Transverse colon (tissue), 4 donors: ENCODE measurements at regions not wholly inside any gene's neighbourhood (a gene's known extent, or its start where the extent isn't known, plus 50 kb on each side); places are given as distances from the start of the nearest gene placed in this dataset.

ENCODE experiments used
- DNase-seq: peaks from one replicate; pipeline ENCODE4 v3.0.0-alpha.2; 2019
- H3K27ac ChIP-seq, 4 donors: fragments of 200-600 bp; sonication (generic); 2 replicates each; pipeline ENCODE4 v1.5.1; 2016 to 2018; ENCODE audit warnings: inconsistent platforms in 4 of 4
- H3K27me3 ChIP-seq: fragments of 200-600 bp; sonication (generic); 2 replicates; pipeline ENCODE4 v1.5.1; 2017; ENCODE audit warnings: inconsistent platforms
- H3K36me3 ChIP-seq, 4 donors: fragments of 200-600 bp; sonication (generic); 2 replicates each; pipeline ENCODE4 v1.5.1; 2017 to 2019; ENCODE audit warnings: inconsistent platforms in 4 of 4
- H3K4me1 ChIP-seq, 4 donors: fragments of 200-600 bp; sonication (generic); 2 replicates each; pipeline ENCODE4 v1.5.1; 2017 to 2020; ENCODE audit warnings: inconsistent platforms in 4 of 4
- H3K4me3 ChIP-seq, 4 donors: fragments of 200-600 bp; sonication (generic); 1 replicate in 1 of 4; 2 replicates in 3 of 4; pipeline versions ENCODE4 v1.5.1 to v1.6.1; 2017 to 2019; ENCODE audit warnings: inconsistent platforms in 4 of 4
- H3K9me3 ChIP-seq, 2 donors: fragments of 200-600 bp; sonication (generic); 2 replicates each; pipeline ENCODE4 v1.5.1; 2017 to 2019; ENCODE audit warnings: inconsistent platforms in 2 of 2
- EP300 ChIP-seq: sonication (generic); formaldehyde crosslinking; IDR thresholded peaks from one replicate; pipeline ENCODE4 v1.6.1; 2017; ENCODE audit warnings: antibody characterized with exemption, low read depth
- POLR2A ChIP-seq: fragments of 450-650 bp; IDR thresholded peaks from one replicate; pipeline ENCODE4 v1.6.1; 2016; ENCODE audit warnings: antibody characterized with exemption, mild to moderate bottlenecking, moderate library complexity
- POLR2AphosphoS5 ChIP-seq, 3 donors: sonication (generic); formaldehyde crosslinking; IDR thresholded peaks; one replicate each; pipeline ENCODE4 v1.6.1; 2016; ENCODE audit warnings: antibody characterized with exemption in 3 of 3
- WGBS, 2 donors: methylation state at CpG; one replicate each; pipeline ENCODE4 v1.1.5; 2018; ENCODE audit warnings: low coverage in 1 of 2; 5-methylcytosine and 5-hydroxymethylcytosine counted together
- in situ Hi-C, 4 donors: fragments of 200-750 bp; cut with MboI; loops; one replicate each; pipeline versions ENCODE4 v1.15.0 to v1.15.1; 2017; ENCODE audit warnings: low sequenced_read_pairs in 3 of 4, low pct_ligation_motif_present in 1 of 4, low pct_unique_long_range_greater_than_20kb in 1 of 4
- intact Hi-C: fragments of 100-400 bp; cut with DNase I; formaldehyde crosslinking; loops from one replicate; pipeline ENCODE4 v1.15.1; 2023; ENCODE audit warnings: low total_unique reads
- TF ChIP-seq, protein P1 (sequence below), 5 experiments: fragments of 200-600 bp in 3 of 5; fragments of 450-650 bp in 2 of 5; sonication (generic) in 3 of 5; IDR thresholded peaks; 1 replicate in 2 of 5; 2 replicates in 3 of 5; pipeline ENCODE4 v1.5.1; 2016 to 2017; ENCODE audit warnings: antibody characterized with exemption in 5 of 5, inconsistent platforms in 3 of 5, mild to moderate bottlenecking in 2 of 5, moderate library complexity in 1 of 5

DNA sequence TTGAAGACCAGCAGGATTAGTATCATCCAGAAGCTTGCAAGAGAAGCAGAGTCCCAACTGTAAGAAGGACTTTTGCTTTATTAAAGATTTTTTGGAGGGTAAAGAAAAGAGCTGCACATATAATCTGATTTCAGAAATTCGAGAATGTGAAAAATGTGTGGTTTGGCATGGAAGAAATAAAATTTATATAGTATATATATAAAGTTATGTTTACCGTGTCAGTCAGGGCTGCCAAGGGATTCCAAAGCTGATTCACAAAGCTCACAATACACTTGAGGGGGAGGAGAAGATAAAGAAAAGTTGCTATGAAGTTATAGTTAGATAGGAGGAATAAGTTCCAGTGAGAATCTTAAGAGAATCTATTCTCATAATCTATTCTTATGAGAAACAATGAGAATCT, 231.8 kb upstream of the CACNA2D1 start:
- 49 to 76% methylated on average over 2 of the region's 2 CpGs for WGBS, 2 donors

DNA sequence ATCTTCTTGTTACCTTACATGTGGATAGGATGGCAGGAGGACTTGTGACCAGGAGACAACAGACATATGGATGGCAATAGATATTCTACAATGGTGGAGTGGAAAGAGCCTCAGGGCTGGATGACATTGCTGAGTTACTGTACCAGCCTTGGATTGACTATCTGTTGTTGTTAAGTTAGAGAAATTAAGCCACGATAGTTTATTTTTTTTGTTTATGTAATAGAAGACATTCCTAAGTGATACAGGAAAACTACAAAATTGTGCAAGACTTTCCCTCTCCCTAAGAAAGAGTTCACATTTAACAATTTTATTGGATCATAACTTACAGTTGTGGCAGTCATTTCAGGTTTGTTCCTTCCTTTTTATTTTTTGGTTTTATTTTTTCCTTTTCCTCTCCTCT, 230.7 kb upstream of the CACNA2D1 start:
- intact Hi-C loops, result no loop called here

More for the DNA sequence above, 231.8 kb upstream of the CACNA2D1 start:
- no peak for DNase-seq
- in situ Hi-C loops, result no loop called here
- no peak overlapping the region for H3K27ac ChIP-seq
- H3K36me3 ChIP-seq, result no peaks in the 10 kb centered on the region
- H3K27me3 ChIP-seq, result no peaks in the 10 kb centered on the region
- no peaks in the 10 kb centered on the region for H3K9me3 ChIP-seq
- H3K4me1 ChIP-seq, result peaks cover 0 to 12% (median 4%) of the 10 kb centered on the region in 4 donors
- intact Hi-C loops, result no loop called here
- H3K4me3 ChIP-seq, result no peak overlapping the region
- no peak for TF ChIP-seq POLR2A
- no peak for TF ChIP-seq EP300
- TF ChIP-seq, protein P1, sequence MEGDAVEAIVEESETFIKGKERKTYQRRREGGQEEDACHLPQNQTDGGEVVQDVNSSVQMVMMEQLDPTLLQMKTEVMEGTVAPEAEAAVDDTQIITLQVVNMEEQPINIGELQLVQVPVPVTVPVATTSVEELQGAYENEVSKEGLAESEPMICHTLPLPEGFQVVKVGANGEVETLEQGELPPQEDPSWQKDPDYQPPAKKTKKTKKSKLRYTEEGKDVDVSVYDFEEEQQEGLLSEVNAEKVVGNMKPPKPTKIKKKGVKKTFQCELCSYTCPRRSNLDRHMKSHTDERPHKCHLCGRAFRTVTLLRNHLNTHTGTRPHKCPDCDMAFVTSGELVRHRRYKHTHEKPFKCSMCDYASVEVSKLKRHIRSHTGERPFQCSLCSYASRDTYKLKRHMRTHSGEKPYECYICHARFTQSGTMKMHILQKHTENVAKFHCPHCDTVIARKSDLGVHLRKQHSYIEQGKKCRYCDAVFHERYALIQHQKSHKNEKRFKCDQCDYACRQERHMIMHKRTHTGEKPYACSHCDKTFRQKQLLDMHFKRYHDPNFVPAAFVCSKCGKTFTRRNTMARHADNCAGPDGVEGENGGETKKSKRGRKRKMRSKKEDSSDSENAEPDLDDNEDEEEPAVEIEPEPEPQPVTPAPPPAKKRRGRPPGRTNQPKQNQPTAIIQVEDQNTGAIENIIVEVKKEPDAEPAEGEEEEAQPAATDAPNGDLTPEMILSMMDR (IDR thresholded peaks at IDR 0.05), result no peak
- no peak for TF ChIP-seq POLR2AphosphoS5 (IDR thresholded peaks at IDR 0.05)

DNA sequence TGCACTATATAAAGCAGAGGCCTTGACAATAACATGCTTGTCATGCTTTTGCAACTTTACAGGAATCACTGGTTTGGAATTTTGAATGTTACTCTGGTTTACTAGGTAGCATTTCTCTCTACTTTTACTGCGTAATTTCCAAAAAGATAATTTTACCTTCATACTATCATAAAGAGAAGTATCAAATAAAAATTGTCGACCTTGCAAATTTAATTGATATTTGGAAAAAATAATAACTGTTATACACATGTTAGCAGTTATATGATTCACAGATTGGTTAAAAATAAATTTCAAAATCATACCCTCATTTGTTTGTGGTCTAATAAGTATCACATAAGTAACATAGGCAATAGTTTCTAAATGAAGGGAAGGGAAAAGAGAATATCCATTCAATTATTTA, 228.5 kb upstream of the CACNA2D1 start:
- 85 to 95% methylated on average over 2 of the region's 2 CpGs for WGBS, 2 donors
- intact Hi-C loops, result no loop called here
- Histone ChIP-seq H3K4me3 (no peak overlapping the region), H3K9me3 (no peaks in the 10 kb centered on the region), H3K27ac (no peak overlapping the region), H3K36me3 (no peaks in the 10 kb centered on the region), H3K27me3 (no peaks in the 10 kb centered on the region), H3K4me1 (no peaks in the 10 kb centered on the region)
- in situ Hi-C loops, result no loop called here
- TF ChIP-seq, protein P1 (IDR thresholded peaks at IDR 0.05), result no peak
- DNase-seq, result no peak

More for the DNA sequence above, 230.7 kb upstream of the CACNA2D1 start:
- Histone ChIP-seq H3K9me3 (no peaks in the 10 kb centered on the region), H3K4me3 (no peak overlapping the region), H3K27ac (no peak overlapping the region), H3K27me3 (no peaks in the 10 kb centered on the region), H3K36me3 (no peaks in the 10 kb centered on the region), H3K4me1 (peaks cover 0 to 12% (median 4%) of the 10 kb centered on the region in 4 donors)
- TF ChIP-seq POLR2AphosphoS5 (IDR thresholded peaks at IDR 0.05), result no peak
- TF ChIP-seq POLR2A, result no peak
- TF ChIP-seq EP300, result no peak
- TF ChIP-seq, protein P1 (IDR thresholded peaks at IDR 0.05), result no peak
- in situ Hi-C loops, result no loop called here
- no peak for DNase-seq
- WGBS, 2 donors, result 80 to 81% methylated on average over 1 of the region's 1 CpG

DNA sequence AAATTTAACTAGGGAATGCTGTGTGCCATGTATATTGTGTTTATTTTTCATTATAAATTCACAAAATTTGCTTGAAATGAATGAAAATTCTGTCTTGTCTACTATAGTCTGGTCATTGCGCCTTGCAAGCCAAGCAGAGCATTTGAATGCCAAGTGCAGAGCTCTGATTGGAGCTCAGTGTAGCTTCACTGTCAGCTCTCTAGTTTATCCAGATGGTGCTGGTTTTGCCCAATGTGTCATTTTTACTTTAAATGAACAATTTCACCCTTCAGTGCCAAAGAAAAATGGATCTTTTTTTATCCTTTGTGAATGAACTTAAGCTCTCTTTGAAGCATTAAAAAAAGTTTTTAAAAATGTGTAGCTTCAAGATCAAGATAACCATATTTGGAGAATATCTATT, 225.6 kb upstream of the CACNA2D1 start:
- H3K36me3 ChIP-seq, result no peaks in the 10 kb centered on the region
- TF ChIP-seq, protein P1 (IDR thresholded peaks at IDR 0.05), result no peak
- TF ChIP-seq POLR2A, result no peak
- no peak for TF ChIP-seq POLR2AphosphoS5 (IDR thresholded peaks at IDR 0.05)
- no peak for TF ChIP-seq EP300
- WGBS, 2 donors, result 85% methylated on average over 1 of the region's 1 CpG; no CpG with 5 or more reads in 1 of the 2 donors
- no peaks in the 10 kb centered on the region for H3K27me3 ChIP-seq
- H3K9me3 ChIP-seq, result no peaks in the 10 kb centered on the region
- in situ Hi-C loops, result no loop called here
- no peak for DNase-seq
- H3K27ac ChIP-seq, result no peak overlapping the region
- H3K4me3 ChIP-seq, result no peak overlapping the region
- no peaks in the 10 kb centered on the region for H3K4me1 ChIP-seq
- intact Hi-C loops, result no loop called here
